ENCODE measurements at regions not wholly inside any gene's neighbourhood (a gene's known extent, or its start where the extent isn't known, plus 50 kb on each side); places are given as distances from the start of the nearest gene placed in this dataset.

- Histone ChIP-seq H3K27ac (ENCODE audit: low read depth, low read length) (no peak overlapping the region), H3K9ac (ENCODE audit: low read length) (no peak overlapping the region), H3K36me3 (ENCODE audit: control insufficient read depth in 1 of 2, insufficient read depth in 2 of 2, low read length in 2 of 2) (no peaks in the 10 kb centered on the region), H3K4me2 (ENCODE audit: low read length) (no peak overlapping the region), H3K9me3 (ENCODE audit: control insufficient read depth in 1 of 2, insufficient read depth in 1 of 2, low read depth in 1 of 2, low read length in 2 of 2) (no peaks in the 10 kb centered on the region), H3K27me3 (ENCODE audit: insufficient read depth, low read length) (peaks cover 8% of the 10 kb centered on the region; the same call in 1 of the 2 replicates), H3K79me2 (ENCODE audit: insufficient read depth, low read length) (no peaks in the 10 kb centered on the region), H2AFZ (ENCODE audit: low read depth, low read length, poor library complexity, severe bottlenecking) (no peak overlapping the region), H3K4me1 (ENCODE audit: control insufficient read depth in 1 of 2, insufficient read depth in 2 of 2, low read length in 2 of 2) (no peaks in the 10 kb centered on the region), H4K20me1 (ENCODE audit: insufficient read depth) (no peaks in the 10 kb centered on the region), H3K9me2 (ENCODE audit: insufficient read depth) (no peaks in the 10 kb centered on the region), H3K4me3 (replicated peaks in 1 of 2; ENCODE audit: low read depth in 1 of 2, low read length in 2 of 2) (no peak overlapping the region)
- DNase-seq (ENCODE audit: low read depth, low spot score) (no peak), ATAC-seq (no peak)
- ChIA-PET POLR2A (no interaction called here), CTCF (no interaction called here), RAD21 (ENCODE audit: low non-redundant PET in 1 of 2, low total read pairs in 2 of 2, uncharacterized antibody in 2 of 2, unreplicated experiment in 2 of 2) (no interaction called here)
- intact Hi-C loops (cut with micrococcal nuclease), result no loop called here
- no TSS peak for BruUV-seq (replicated peaks)
- TF ChIP-seq POLR2A (IDR thresholded peaks at IDR 0.05; ENCODE audit: borderline replicate concordance, extremely low read depth, insufficient read depth, insufficient read length) (no peak), ATF3 (IDR thresholded peaks at IDR 0.05) (no peak), EZH2phosphoT487 (IDR thresholded peaks at IDR 0.05; ENCODE audit: borderline replicate concordance) (no peak), EGR1 (IDR thresholded peaks at IDR 0.05; ENCODE audit: low read depth) (no peak), FOSL1 (IDR thresholded peaks at IDR 0.05; ENCODE audit: low read depth) (no peak), SRF (IDR thresholded peaks at IDR 0.05; ENCODE audit: low read depth) (no peak), SIN3A (IDR thresholded peaks at IDR 0.05; ENCODE audit: low read depth) (no peak), ZBTB33 (IDR thresholded peaks at IDR 0.05; ENCODE audit: extremely low read depth, insufficient replicate concordance, low read length) (no peak), CEBPB (IDR thresholded peaks at IDR 0.05; ENCODE audit: low read depth) (no peak), YY1 (IDR thresholded peaks at IDR 0.05; ENCODE audit: extremely low read depth, insufficient replicate concordance, low read depth, low read length) (no peak), REST (IDR thresholded peaks at IDR 0.05; ENCODE audit: low read depth) (no peak), JUND (IDR thresholded peaks at IDR 0.05) (no peak), CBX3 (IDR thresholded peaks at IDR 0.05; ENCODE audit: low read depth) (no peak), POLR2AphosphoS5 (IDR thresholded peaks at IDR 0.05; ENCODE audit: low read depth, low read length) (no peak)
These were observed 64.9 kb upstream of the FZD8 start for GRCh38 chr10:35706959-35707358.
